ENCODE measurements at regions not wholly inside any gene's neighbourhood (a gene's known extent, or its start where the extent isn't known, plus 50 kb on each side); places are given as distances from the start of the nearest gene placed in this dataset.

GRCh38 chr4:97144199-97144598 lies 999.1 kb downstream of the STPG2 start:
- H3K36me3 Mint-ChIP-seq = no peaks in the 10 kb centered on the region
- H3K4me1 Mint-ChIP-seq = no peaks in the 10 kb centered on the region
- H3K9me3 Mint-ChIP-seq = peaks cover 8% of the 10 kb centered on the region
- H3K27me3 Mint-ChIP-seq = no peaks in the 10 kb centered on the region
- no peak overlapping the region for H3K4me3 Mint-ChIP-seq
- H3K27ac Mint-ChIP-seq = no peak overlapping the region

- Mint-ChIP-seq H3K36me3 (no peaks in the 10 kb centered on the region), H3K4me3 (no peak overlapping the region), H3K27me3 (peaks cover 3% of the 10 kb centered on the region), H3K27ac (no peak overlapping the region), H3K4me1 (no peaks in the 10 kb centered on the region), H3K9me3 (peaks cover 6% of the 10 kb centered on the region)
Observed at GRCh38 chr4:97150966-97151365, 992.3 kb downstream of the STPG2 start.

- Mint-ChIP-seq H3K4me3 (no peak overlapping the region), H3K27me3 (peaks cover 3% of the 10 kb centered on the region), H3K36me3 (no peaks in the 10 kb centered on the region), H3K4me1 (no peaks in the 10 kb centered on the region), H3K9me3 (peaks cover 6% of the 10 kb centered on the region), H3K27ac (no peak overlapping the region)
Observed at GRCh38 chr4:97152149-97152548, 991.1 kb downstream of the STPG2 start.

GRCh38 chr4:97153042-97153441 lies 990.2 kb downstream of the STPG2 start:
- H3K4me1 Mint-ChIP-seq = no peaks in the 10 kb centered on the region
- no peak overlapping the region for H3K4me3 Mint-ChIP-seq
- H3K9me3 Mint-ChIP-seq = peaks cover 6% of the 10 kb centered on the region
- peaks cover 3% of the 10 kb centered on the region for H3K27me3 Mint-ChIP-seq
- no peak overlapping the region for H3K27ac Mint-ChIP-seq
- H3K36me3 Mint-ChIP-seq = no peaks in the 10 kb centered on the region

GRCh38 chr4:97159625-97160024 lies 983.7 kb downstream of the STPG2 start:
- Mint-ChIP-seq H3K9me3 (no peaks in the 10 kb centered on the region), H3K4me1 (no peaks in the 10 kb centered on the region), H3K27me3 (no peaks in the 10 kb centered on the region), H3K4me3 (no peak overlapping the region), H3K36me3 (no peaks in the 10 kb centered on the region), H3K27ac (no peak overlapping the region)

GRCh38 chr4:97185233-97185632 lies 958.0 kb downstream of the STPG2 start:
- Mint-ChIP-seq H3K4me1 (no peaks in the 10 kb centered on the region), H3K27me3 (no peaks in the 10 kb centered on the region), H3K27ac (no peak overlapping the region), H3K4me3 (no peak overlapping the region), H3K9me3 (peaks cover 4% of the 10 kb centered on the region), H3K36me3 (no peaks in the 10 kb centered on the region)

GRCh38 chr4:97197106-97197505 lies 946.2 kb downstream of the STPG2 start:
- Mint-ChIP-seq H3K27ac (no peak overlapping the region), H3K36me3 (no peaks in the 10 kb centered on the region), H3K9me3 (no peaks in the 10 kb centered on the region), H3K4me1 (no peaks in the 10 kb centered on the region), H3K4me3 (no peak overlapping the region), H3K27me3 (no peaks in the 10 kb centered on the region)

- no peak overlapping the region for H3K27ac Mint-ChIP-seq
- no peaks in the 10 kb centered on the region for H3K27me3 Mint-ChIP-seq
- no peaks in the 10 kb centered on the region for H3K36me3 Mint-ChIP-seq
- H3K4me3 Mint-ChIP-seq = no peak overlapping the region
- H3K4me1 Mint-ChIP-seq = no peaks in the 10 kb centered on the region
- H3K9me3 Mint-ChIP-seq = no peaks in the 10 kb centered on the region
Observed at GRCh38 chr4:97208749-97209148, 934.5 kb downstream of the STPG2 start.

GRCh38 chr4:97215409-97215941 lies 927.8 kb downstream of the STPG2 start:
- Mint-ChIP-seq H3K36me3 (no peaks in the 10 kb centered on the region), H3K27ac (no peak overlapping the region), H3K4me1 (no peaks in the 10 kb centered on the region), H3K27me3 (no peaks in the 10 kb centered on the region), H3K9me3 (peaks cover 10% of the 10 kb centered on the region), H3K4me3 (no peak overlapping the region)

- Mint-ChIP-seq H3K9me3 (peaks cover 10% of the 10 kb centered on the region), H3K4me1 (no peaks in the 10 kb centered on the region), H3K27me3 (no peaks in the 10 kb centered on the region), H3K36me3 (no peaks in the 10 kb centered on the region), H3K4me3 (no peak overlapping the region), H3K27ac (no peak overlapping the region)
Observed at GRCh38 chr4:97216046-97216445, 927.2 kb downstream of the STPG2 start.

- H3K27me3 Mint-ChIP-seq = no peaks in the 10 kb centered on the region
- H3K27ac Mint-ChIP-seq = no peak overlapping the region
- H3K4me1 Mint-ChIP-seq = no peaks in the 10 kb centered on the region
- peaks cover 5% of the 10 kb centered on the region for H3K9me3 Mint-ChIP-seq
- H3K4me3 Mint-ChIP-seq = no peak overlapping the region
- no peaks in the 10 kb centered on the region for H3K36me3 Mint-ChIP-seq
Observed at GRCh38 chr4:97235521-97235920, 907.8 kb downstream of the STPG2 start.

- Mint-ChIP-seq H3K4me3 (no peak overlapping the region), H3K27ac (no peak overlapping the region), H3K4me1 (no peaks in the 10 kb centered on the region), H3K36me3 (no peaks in the 10 kb centered on the region), H3K9me3 (peaks cover 5% of the 10 kb centered on the region), H3K27me3 (no peaks in the 10 kb centered on the region)
Observed at GRCh38 chr4:97238956-97239666, 904.2 kb downstream of the STPG2 start.

GRCh38 chr4:97239667-97239997 lies 903.6 kb downstream of the STPG2 start:
- no peak overlapping the region for H3K4me3 Mint-ChIP-seq
- H3K36me3 Mint-ChIP-seq = no peaks in the 10 kb centered on the region
- H3K4me1 Mint-ChIP-seq = no peaks in the 10 kb centered on the region
- no peaks in the 10 kb centered on the region for H3K27me3 Mint-ChIP-seq
- no peak overlapping the region for H3K27ac Mint-ChIP-seq
- peaks cover 5% of the 10 kb centered on the region for H3K9me3 Mint-ChIP-seq

GRCh38 chr4:97252615-97253154 lies 890.6 kb downstream of the STPG2 start:
- no peaks in the 10 kb centered on the region for H3K4me1 Mint-ChIP-seq

GRCh38 chr4:97262769-97263168 lies 880.5 kb downstream of the STPG2 start:
- Mint-ChIP-seq H3K27ac (no peak overlapping the region), H3K27me3 (no peaks in the 10 kb centered on the region), H3K4me1 (no peaks in the 10 kb centered on the region), H3K9me3 (peaks cover 5% of the 10 kb centered on the region), H3K36me3 (no peaks in the 10 kb centered on the region), H3K4me3 (no peak overlapping the region)

More at GRCh38 chr4:97252615-97253154, 890.6 kb downstream of the STPG2 start:
- Mint-ChIP-seq H3K9me3 (peaks cover 5% of the 10 kb centered on the region), H3K4me3 (no peak overlapping the region), H3K36me3 (no peaks in the 10 kb centered on the region), H3K27ac (no peak overlapping the region), H3K27me3 (no peaks in the 10 kb centered on the region)

GRCh38 chr4:97270051-97270450 lies 873.2 kb downstream of the STPG2 start:
- Mint-ChIP-seq H3K27ac (no peak overlapping the region), H3K27me3 (no peaks in the 10 kb centered on the region), H3K4me1 (no peaks in the 10 kb centered on the region), H3K9me3 (peaks cover 5% of the 10 kb centered on the region), H3K4me3 (no peak overlapping the region), H3K36me3 (no peaks in the 10 kb centered on the region)

GRCh38 chr4:97279391-97279790 lies 863.9 kb downstream of the STPG2 start:
- Mint-ChIP-seq H3K27me3 (no peaks in the 10 kb centered on the region), H3K4me3 (no peak overlapping the region), H3K27ac (no peak overlapping the region), H3K36me3 (no peaks in the 10 kb centered on the region), H3K4me1 (no peaks in the 10 kb centered on the region), H3K9me3 (peaks cover 11% of the 10 kb centered on the region)
